GM20000 (cell line): ENCODE measurements at regions not wholly inside any gene's neighbourhood (a gene's known extent, or its start where the extent isn't known, plus 50 kb on each side); places are given as distances from the start of the nearest gene placed in this dataset.

Experiments used
- DNase-seq: peaks from one replicate; pipeline ENCODE4 v3.0.0; 2012; ENCODE audit warnings: low spot score
- CTCF ChIP-seq: IDR thresholded peaks from 2 replicates; pipeline ENCODE4 v1.5.1; 2012; ENCODE audit warnings: mild to moderate bottlenecking, control low read depth; ENCODE audit errors: extremely low read depth, missing control alignments

DNA sequence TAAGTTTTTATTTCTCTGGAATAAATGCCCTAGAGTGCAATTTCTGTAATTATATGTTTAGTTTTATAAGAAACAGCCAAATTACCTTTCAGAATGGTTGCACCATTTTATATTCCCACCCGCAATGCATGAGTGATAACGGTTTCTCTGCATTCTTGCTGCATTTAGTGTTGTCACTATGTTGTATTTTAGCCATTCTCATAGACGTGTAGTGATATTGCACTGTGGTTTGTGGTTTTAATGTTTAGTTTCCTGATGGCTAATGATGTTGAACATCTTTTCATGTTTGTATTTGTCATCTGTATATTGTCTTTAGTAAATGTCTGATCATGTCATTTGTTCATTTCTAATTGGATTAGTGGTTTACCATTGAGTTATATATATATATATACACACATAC, 73.0 kb upstream of the GOLIM4 start:
- no peak for TF ChIP-seq CTCF
- no peak for DNase-seq

- TF ChIP-seq CTCF = peak; percentile 43
- DNase-seq = peak; percentile 60
Observed at GRCh38 chr3:168165390-168166269, 69.9 kb upstream of the GOLIM4 start.

DNA sequence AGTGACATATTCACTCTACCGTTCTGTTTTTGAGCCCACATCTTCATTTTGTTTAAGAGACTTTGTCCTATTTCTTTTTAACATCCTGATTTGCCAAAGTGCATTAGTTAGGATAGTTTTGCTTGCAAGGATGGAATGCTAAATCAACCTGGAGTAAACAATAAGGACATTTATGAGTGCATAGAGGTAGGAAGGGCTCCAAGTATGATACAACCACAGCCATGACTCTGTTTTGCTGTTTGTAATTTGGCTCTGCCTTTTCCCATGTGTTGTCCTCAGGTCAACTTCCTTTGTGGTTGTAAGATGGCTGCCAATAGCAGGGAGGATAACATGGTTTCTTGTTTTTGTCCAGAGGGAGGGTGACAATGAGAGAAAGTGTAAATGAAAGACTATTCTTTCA, 66.4 kb upstream of the GOLIM4 start:
- TF ChIP-seq CTCF = no peak
- DNase-seq = no peak

DNA sequence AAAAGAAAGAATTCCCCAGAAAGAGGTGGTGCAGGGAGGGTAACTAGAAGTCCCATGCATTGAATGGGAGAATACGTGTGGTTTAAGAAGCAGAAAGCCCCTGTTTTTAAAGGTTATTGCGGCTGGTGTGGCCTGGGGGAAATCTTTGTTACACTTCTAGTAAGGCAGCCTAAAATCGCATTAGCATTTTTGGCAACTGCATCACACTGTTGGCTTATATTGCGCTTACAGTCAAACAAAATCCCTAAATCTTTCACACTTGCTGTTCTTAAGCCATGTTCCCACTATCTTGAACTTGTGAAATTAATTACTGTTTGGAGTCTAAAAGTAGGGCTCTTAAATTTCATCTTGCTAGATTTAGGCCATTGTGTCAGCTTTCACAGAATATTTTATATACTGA, 66.0 kb upstream of the GOLIM4 start:
- no peak for TF ChIP-seq CTCF
- DNase-seq = no peak

DNA sequence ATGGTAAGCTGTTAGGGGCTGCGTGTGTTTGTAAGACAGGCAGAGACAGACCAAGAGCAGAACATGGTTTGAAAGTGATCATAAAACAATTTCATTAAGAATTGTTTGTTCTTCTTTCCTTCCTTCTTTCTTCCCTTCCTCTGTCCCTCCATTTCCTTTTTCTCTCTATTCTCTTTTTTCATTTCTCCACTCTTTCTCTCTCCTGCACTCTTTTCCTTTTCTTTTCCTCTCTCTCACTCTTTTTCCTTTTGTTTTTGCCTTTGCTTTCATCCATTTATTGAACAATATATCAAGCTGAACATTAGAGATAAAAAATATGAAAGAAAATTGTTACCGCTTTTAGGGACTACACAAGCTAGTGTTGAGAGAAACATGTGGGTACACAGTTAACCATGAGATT, 62.2 kb upstream of the GOLIM4 start:
- no peak for TF ChIP-seq CTCF
- DNase-seq = no peak

DNA sequence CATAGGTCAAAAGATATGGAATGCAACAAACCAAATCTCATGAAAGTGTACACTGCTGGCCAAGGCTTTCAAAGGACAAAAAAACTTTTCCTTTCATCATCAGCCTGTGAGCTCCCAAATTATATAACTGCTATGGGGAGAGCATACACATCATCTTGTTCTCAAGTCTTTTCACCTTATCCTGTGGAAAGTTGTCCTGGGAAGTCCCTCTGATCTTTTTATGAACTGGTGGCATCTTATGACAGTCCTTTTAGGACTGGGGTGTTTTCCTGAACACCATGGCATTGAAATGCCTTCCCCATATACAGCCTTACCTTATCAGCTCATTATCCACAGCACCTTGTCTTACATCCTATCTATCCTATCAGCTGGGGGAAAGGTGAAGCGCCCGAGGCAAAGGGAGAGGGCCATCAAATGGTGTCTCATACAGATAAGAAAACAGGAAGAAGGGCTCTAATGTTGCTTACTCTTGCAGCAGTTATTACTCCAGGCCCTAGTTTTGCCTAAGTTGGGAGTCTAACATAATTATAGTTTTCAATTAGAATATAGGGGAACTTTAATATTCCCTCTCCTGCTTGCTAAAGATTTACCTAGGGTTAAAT, 61.5 kb upstream of the GOLIM4 start:
- no peak for DNase-seq
- no peak for TF ChIP-seq CTCF

DNA sequence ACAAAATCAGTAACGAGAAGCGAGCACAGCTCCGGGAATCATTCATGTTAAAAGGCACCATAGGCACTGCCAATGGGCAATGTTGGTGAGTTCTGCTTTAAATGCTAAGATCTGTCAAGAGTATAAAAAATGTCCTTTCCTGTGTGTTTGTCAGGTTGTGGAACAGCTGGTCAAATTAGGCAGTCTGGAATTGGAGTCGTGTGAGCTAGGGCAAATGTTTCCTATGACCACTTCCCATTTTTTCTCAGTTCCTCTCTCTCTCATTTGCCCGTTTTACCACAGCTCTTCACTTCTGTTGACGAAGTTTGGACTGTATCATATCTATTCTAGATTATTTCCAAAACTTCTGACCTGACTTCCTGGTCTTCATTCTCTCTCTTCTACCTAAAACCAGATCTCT, 60.8 kb upstream of the GOLIM4 start:
- no peak for TF ChIP-seq CTCF
- DNase-seq = no peak
